Thyroid gland (tissue), 4 donors: ENCODE measurements at regions not wholly inside any gene's neighbourhood (a gene's known extent, or its start where the extent isn't known, plus 50 kb on each side); places are given as distances from the start of the nearest gene placed in this dataset.

Source experiments
- CTCF ChIP-seq, 6 experiments: fragments of 200-600 bp in 3 of 6; fragments of 450-650 bp in 3 of 6; sonication (generic) in 3 of 6; IDR thresholded peaks; one replicate each; pipeline ENCODE4 v1.5.1; 2016 to 2019; ENCODE audit warnings: antibody characterized with exemption in 6 of 6, mild to moderate bottlenecking in 2 of 6, inconsistent platforms in 1 of 6, moderate library complexity in 1 of 6
- POLR2A ChIP-seq, 2 donors: fragments of 450-650 bp; IDR thresholded peaks; one replicate each; pipeline ENCODE4 v1.6.1; 2017; ENCODE audit warnings: antibody characterized with exemption in 2 of 2, mild to moderate bottlenecking in 2 of 2, moderate library complexity in 1 of 2

DNA sequence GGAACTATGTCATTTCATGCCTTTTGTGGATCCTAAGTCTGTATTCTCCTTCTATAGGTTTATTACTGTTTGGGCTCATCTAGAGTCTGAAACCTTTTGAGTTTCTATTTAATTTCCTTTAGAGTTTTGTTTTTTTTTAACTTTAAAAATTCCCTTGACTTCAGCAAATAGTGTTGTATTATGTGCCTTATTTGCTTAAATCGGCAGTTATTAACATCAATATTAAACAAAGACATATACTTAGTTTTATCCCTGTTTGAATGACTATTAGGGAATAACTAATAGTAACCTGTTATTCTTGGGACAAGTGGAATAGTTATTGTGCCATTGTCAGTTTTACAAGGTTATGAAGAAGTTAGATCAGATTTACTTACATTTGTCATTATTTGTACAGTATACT is 112.8 kb upstream of the NUDT6 start:
- no peak for TF ChIP-seq CTCF (IDR thresholded peaks at IDR 0.05)
- no peak for TF ChIP-seq POLR2A (IDR thresholded peaks at IDR 0.05)
